ENCODE measurements at regions not wholly inside any gene's neighbourhood (a gene's known extent, or its start where the extent isn't known, plus 50 kb on each side); places are given as distances from the start of the nearest gene placed in this dataset.
A peak's percentile ranks its signal among the peaks of the same experiment; 100 is the strongest.

DNA sequence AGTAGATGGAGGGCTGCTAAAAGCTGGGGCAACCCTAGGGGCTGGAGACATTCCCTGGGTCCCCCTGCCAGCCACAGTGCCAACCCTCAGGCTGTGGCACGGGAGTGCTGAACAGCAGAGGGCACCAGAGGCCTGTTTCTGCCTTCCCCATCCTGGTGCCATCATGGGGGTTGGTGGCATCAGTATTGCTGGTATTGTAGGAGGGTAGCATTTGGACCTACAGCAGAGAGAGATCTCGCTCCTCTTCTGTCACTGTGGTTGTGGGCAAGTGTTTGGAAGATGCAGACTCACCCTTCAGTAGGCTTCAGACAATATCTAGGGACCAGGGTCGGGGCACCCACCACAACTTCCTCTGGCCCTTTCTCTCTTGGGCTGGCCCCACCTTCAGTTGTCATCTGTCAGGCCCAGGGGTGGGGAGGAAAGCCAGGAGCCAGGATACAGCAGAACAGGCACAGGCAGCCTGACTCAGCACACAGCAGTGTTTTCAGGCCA, 123.5 kb downstream of the RPLP1 start:
- Histone ChIP-seq H3K4me3 (ENCODE audit: low read length) (no peak overlapping the region), H3K4me2 (ENCODE audit: low read depth, low read length) (no peak overlapping the region; the same call in 1 of the 2 replicates), H3K79me2 (ENCODE audit: low read length) (no peaks in the 10 kb centered on the region), H2AFZ (ENCODE audit: low read length) (no peak overlapping the region), H3K9me3 (replicated peaks; ENCODE audit: insufficient read depth, low read length) (no peaks in the 10 kb centered on the region), H3F3A (ENCODE audit: insufficient read depth, low read length) (no peaks in the 10 kb centered on the region), H3K36me3 (replicated peaks; ENCODE audit: insufficient read depth, low read length) (no peaks in the 10 kb centered on the region), H4K20me1 (ENCODE audit: insufficient read depth, low read length) (no peaks in the 10 kb centered on the region), H3K27ac (ENCODE audit: low read length) (no peak overlapping the region), H3K27me3 (replicated peaks; ENCODE audit: insufficient read depth, low read length) (no peaks in the 10 kb centered on the region), H3K4me1 (ENCODE audit: low read length) (peaks cover 12% of the 10 kb centered on the region), H3K9ac (ENCODE audit: low read length) (no peak overlapping the region), H3K9me2 (replicated peaks; ENCODE audit: insufficient read depth, low read length) (no peaks in the 10 kb centered on the region)
- DNase-seq, result peak; percentile 57
- TF ChIP-seq, protein P1, sequence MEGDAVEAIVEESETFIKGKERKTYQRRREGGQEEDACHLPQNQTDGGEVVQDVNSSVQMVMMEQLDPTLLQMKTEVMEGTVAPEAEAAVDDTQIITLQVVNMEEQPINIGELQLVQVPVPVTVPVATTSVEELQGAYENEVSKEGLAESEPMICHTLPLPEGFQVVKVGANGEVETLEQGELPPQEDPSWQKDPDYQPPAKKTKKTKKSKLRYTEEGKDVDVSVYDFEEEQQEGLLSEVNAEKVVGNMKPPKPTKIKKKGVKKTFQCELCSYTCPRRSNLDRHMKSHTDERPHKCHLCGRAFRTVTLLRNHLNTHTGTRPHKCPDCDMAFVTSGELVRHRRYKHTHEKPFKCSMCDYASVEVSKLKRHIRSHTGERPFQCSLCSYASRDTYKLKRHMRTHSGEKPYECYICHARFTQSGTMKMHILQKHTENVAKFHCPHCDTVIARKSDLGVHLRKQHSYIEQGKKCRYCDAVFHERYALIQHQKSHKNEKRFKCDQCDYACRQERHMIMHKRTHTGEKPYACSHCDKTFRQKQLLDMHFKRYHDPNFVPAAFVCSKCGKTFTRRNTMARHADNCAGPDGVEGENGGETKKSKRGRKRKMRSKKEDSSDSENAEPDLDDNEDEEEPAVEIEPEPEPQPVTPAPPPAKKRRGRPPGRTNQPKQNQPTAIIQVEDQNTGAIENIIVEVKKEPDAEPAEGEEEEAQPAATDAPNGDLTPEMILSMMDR (IDR thresholded peaks at IDR 0.05; ENCODE audit: low read length), result peak; percentile 95
- TF ChIP-seq EZH2 (optimal IDR thresholded peaks at IDR 0.05; ENCODE audit: low read depth, low read length), result no peak
- no peak for TF ChIP-seq EZH2phosphoT487 (IDR thresholded peaks at IDR 0.05; ENCODE audit: low read length)

DNA sequence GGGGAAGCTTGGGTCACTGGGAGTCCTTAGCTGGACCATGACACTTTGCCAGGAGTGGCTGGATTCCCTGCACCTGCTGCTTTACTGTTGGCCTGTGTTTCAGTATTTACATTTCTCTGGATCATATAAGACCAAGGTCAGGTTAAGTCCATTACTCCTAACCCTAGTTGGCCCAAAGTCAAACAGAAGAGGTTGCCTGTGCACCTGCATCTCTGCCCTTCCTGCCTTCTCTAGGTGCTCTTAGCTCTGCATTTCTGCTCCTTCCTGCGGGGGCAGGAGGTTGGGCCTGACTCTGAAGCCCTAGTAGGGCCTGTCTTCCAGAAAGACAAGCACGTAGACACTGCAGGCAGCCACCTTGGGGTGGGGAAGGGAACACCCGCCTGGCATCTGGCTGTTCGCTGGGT, 124.3 kb downstream of the RPLP1 start:
- peaks cover 12% of the 10 kb centered on the region for H3K4me1 ChIP-seq (ENCODE audit: low read length)
- H3K9me2 ChIP-seq (replicated peaks; ENCODE audit: insufficient read depth, low read length), result no peaks in the 10 kb centered on the region
- TF ChIP-seq EZH2phosphoT487 (IDR thresholded peaks at IDR 0.05; ENCODE audit: low read length) (no peak), EZH2 (optimal IDR thresholded peaks at IDR 0.05; ENCODE audit: low read depth, low read length) (no peak)
- TF ChIP-seq, protein P1 (IDR thresholded peaks at IDR 0.05; ENCODE audit: low read length), result no peak
- no peak overlapping the region for H3K27ac ChIP-seq (ENCODE audit: low read length)
- H3K9ac ChIP-seq (ENCODE audit: low read length), result no peak overlapping the region
- H3K36me3 ChIP-seq (replicated peaks; ENCODE audit: insufficient read depth, low read length), result no peaks in the 10 kb centered on the region
- peak; percentile 42 for DNase-seq
- no peak overlapping the region for H3K4me3 ChIP-seq (ENCODE audit: low read length)
- H4K20me1 ChIP-seq (ENCODE audit: insufficient read depth, low read length), result no peaks in the 10 kb centered on the region
- no peaks in the 10 kb centered on the region for H3K27me3 ChIP-seq (replicated peaks; ENCODE audit: insufficient read depth, low read length)
- no peaks in the 10 kb centered on the region for H3K9me3 ChIP-seq (replicated peaks; ENCODE audit: insufficient read depth, low read length)
- no peak overlapping the region for H3K4me2 ChIP-seq (ENCODE audit: low read depth, low read length)
- H3K79me2 ChIP-seq (ENCODE audit: low read length), result no peaks in the 10 kb centered on the region
- H3F3A ChIP-seq (ENCODE audit: insufficient read depth, low read length), result no peaks in the 10 kb centered on the region
- H2AFZ ChIP-seq (ENCODE audit: low read length), result no peak overlapping the region

DNA sequence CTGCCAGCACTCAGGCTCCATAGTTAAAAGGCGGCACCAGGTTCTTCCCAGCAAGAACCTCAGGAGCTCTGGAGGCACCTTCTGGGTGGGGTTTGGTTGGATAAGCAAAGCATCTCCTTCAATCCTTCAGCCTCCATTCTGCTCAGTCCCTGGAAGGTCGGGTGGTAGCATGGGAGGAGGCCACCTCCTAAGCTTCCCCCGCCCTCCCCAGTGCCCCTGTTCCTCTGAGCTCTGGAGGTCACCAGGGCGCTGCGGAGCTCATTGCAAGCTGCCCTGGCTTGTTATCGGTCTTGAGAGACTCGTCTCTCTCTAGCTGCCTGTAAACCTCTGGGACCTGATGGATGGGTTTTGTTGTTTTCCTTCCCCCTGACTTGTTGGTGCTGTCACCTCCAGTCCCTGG, 124.8 kb downstream of the RPLP1 start:
- H2AFZ ChIP-seq (ENCODE audit: low read length), result no peak overlapping the region
- H3F3A ChIP-seq (ENCODE audit: insufficient read depth, low read length), result no peaks in the 10 kb centered on the region
- no peak overlapping the region for H3K4me2 ChIP-seq (ENCODE audit: low read depth, low read length)
- H4K20me1 ChIP-seq (ENCODE audit: insufficient read depth, low read length), result no peaks in the 10 kb centered on the region
- H3K9me2 ChIP-seq (replicated peaks; ENCODE audit: insufficient read depth, low read length), result no peaks in the 10 kb centered on the region
- H3K4me3 ChIP-seq (ENCODE audit: low read length), result no peak overlapping the region
- TF ChIP-seq EZH2phosphoT487 (IDR thresholded peaks at IDR 0.05; ENCODE audit: low read length), result no peak
- TF ChIP-seq EZH2 (optimal IDR thresholded peaks at IDR 0.05; ENCODE audit: low read depth, low read length), result no peak
- TF ChIP-seq, protein P1 (IDR thresholded peaks at IDR 0.05; ENCODE audit: low read length), result no peak
- H3K4me1 ChIP-seq (ENCODE audit: low read length), result peaks cover 12% of the 10 kb centered on the region
- no peaks in the 10 kb centered on the region for H3K36me3 ChIP-seq (replicated peaks; ENCODE audit: insufficient read depth, low read length)
- DNase-seq, result no peak
- H3K27ac ChIP-seq (ENCODE audit: low read length), result no peak overlapping the region
- no peaks in the 10 kb centered on the region for H3K79me2 ChIP-seq (ENCODE audit: low read length)
- no peak overlapping the region for H3K9ac ChIP-seq (ENCODE audit: low read length)
- no peaks in the 10 kb centered on the region for H3K27me3 ChIP-seq (replicated peaks; ENCODE audit: insufficient read depth, low read length)
- H3K9me3 ChIP-seq (replicated peaks; ENCODE audit: insufficient read depth, low read length), result no peaks in the 10 kb centered on the region

All from MM.1S (cell line).